ENCODE measurements at regions not wholly inside any gene's neighbourhood (a gene's known extent, or its start where the extent isn't known, plus 50 kb on each side); places are given as distances from the start of the nearest gene placed in this dataset.

GRCh38 chr3:161818106-161818505 lies 321.5 kb downstream of the OTOL1 start:
- ATAC-seq (no peak), DNase-seq (no peak)
- H3K9me3 Mint-ChIP-seq: no peaks in the 10 kb centered on the region
- H3K4me1 Mint-ChIP-seq (ENCODE audit: low read depth): no peaks in the 10 kb centered on the region
- TF ChIP-seq CTCF (IDR thresholded peaks at IDR 0.05): no peak
- POLR2A ChIA-PET: no interaction called here
- H3K4me3 Mint-ChIP-seq: no peak overlapping the region
- intact Hi-C loops (cut with micrococcal nuclease): no loop called here
- no peak overlapping the region for H3K27ac Mint-ChIP-seq
- H3K36me3 Mint-ChIP-seq (ENCODE audit: low read depth): no peaks in the 10 kb centered on the region
- no peaks in the 10 kb centered on the region for H3K27me3 Mint-ChIP-seq
- CTCF ChIA-PET: no interaction called here

- TF ChIP-seq CTCF (IDR thresholded peaks at IDR 0.05): no peak
- Mint-ChIP-seq H3K36me3 (ENCODE audit: low read depth) (no peaks in the 10 kb centered on the region), H3K27me3 (no peaks in the 10 kb centered on the region), H3K27ac (no peak overlapping the region), H3K4me1 (ENCODE audit: low read depth) (no peaks in the 10 kb centered on the region), H3K9me3 (no peaks in the 10 kb centered on the region), H3K4me3 (no peak overlapping the region)
- DNase-seq: no peak
- CTCF ChIA-PET: no interaction called here
- POLR2A ChIA-PET: no interaction called here
- ATAC-seq: no peak
- intact Hi-C loops (cut with micrococcal nuclease): no loop called here
Observed at GRCh38 chr3:161821591-161821990, 325.0 kb downstream of the OTOL1 start.

- Mint-ChIP-seq H3K36me3 (ENCODE audit: low read depth) (no peaks in the 10 kb centered on the region), H3K4me1 (ENCODE audit: low read depth) (no peaks in the 10 kb centered on the region), H3K4me3 (no peak overlapping the region), H3K27me3 (no peaks in the 10 kb centered on the region), H3K27ac (no peak overlapping the region), H3K9me3 (no peaks in the 10 kb centered on the region)
- ChIA-PET CTCF (no interaction called here), POLR2A (no interaction called here)
- intact Hi-C loops (cut with micrococcal nuclease): no loop called here
- ATAC-seq: no peak
- TF ChIP-seq CTCF (IDR thresholded peaks at IDR 0.05): no peak
- DNase-seq: no peak
Observed at GRCh38 chr3:161822291-161822690, 325.7 kb downstream of the OTOL1 start.

GRCh38 chr3:161823910-161824309 lies 327.3 kb downstream of the OTOL1 start:
- no peak for DNase-seq
- POLR2A ChIA-PET: no interaction called here
- H3K9me3 Mint-ChIP-seq: no peaks in the 10 kb centered on the region
- no peaks in the 10 kb centered on the region for H3K4me1 Mint-ChIP-seq (ENCODE audit: low read depth)
- intact Hi-C loops (cut with micrococcal nuclease): no loop called here
- no peaks in the 10 kb centered on the region for H3K27me3 Mint-ChIP-seq
- no peak for ATAC-seq
- no peak overlapping the region for H3K4me3 Mint-ChIP-seq
- CTCF ChIA-PET: no interaction called here
- H3K36me3 Mint-ChIP-seq (ENCODE audit: low read depth): no peaks in the 10 kb centered on the region
- H3K27ac Mint-ChIP-seq: no peak overlapping the region
- no peak for TF ChIP-seq CTCF (IDR thresholded peaks at IDR 0.05)

GRCh38 chr3:161838021-161838420 lies 341.4 kb downstream of the OTOL1 start:
- Mint-ChIP-seq H3K4me3 (no peak overlapping the region), H3K9me3 (no peaks in the 10 kb centered on the region), H3K27me3 (no peaks in the 10 kb centered on the region), H3K36me3 (ENCODE audit: low read depth) (no peaks in the 10 kb centered on the region), H3K4me1 (ENCODE audit: low read depth) (no peaks in the 10 kb centered on the region), H3K27ac (no peak overlapping the region)
- DNase-seq (no peak), ATAC-seq (no peak)
- intact Hi-C loops (cut with micrococcal nuclease): no loop called here
- ChIA-PET CTCF (no interaction called here), POLR2A (no interaction called here)
- no peak for TF ChIP-seq CTCF (IDR thresholded peaks at IDR 0.05)
